ENCODE measurements at regions not wholly inside any gene's neighbourhood (a gene's known extent, or its start where the extent isn't known, plus 50 kb on each side); places are given as distances from the start of the nearest gene placed in this dataset.

DNA sequence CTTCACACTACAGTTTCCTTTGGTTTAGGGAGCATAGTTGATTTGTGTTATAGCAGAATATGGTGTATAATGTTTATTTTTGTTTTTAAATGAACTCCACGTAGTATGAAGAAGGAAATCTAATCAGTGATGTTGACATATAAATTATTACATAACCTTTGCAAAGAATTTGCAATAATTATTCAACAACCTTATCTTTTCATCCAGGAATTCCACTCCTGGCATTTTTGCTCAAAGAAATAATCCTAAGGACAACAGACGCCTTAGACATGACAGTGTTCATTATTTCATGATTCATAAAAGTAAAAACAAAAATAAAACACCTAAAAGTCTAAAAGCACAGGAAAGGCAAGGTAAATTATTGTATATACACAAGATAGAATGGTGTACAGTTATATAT, 229.2 kb downstream of the EPM2A start:
- no peaks in the 10 kb centered on the region for H3K4me1 ChIP-seq
- no peaks in the 10 kb centered on the region for H3K27me3 ChIP-seq
- no peak overlapping the region for H3K27ac ChIP-seq
- TF ChIP-seq POLR2A (IDR thresholded peaks at IDR 0.05) (no peak), POLR2AphosphoS5 (IDR thresholded peaks at IDR 0.05; ENCODE audit: insufficient read depth in 1 of 2, low read depth in 1 of 2) (no peak)
- TF ChIP-seq, protein P1, sequence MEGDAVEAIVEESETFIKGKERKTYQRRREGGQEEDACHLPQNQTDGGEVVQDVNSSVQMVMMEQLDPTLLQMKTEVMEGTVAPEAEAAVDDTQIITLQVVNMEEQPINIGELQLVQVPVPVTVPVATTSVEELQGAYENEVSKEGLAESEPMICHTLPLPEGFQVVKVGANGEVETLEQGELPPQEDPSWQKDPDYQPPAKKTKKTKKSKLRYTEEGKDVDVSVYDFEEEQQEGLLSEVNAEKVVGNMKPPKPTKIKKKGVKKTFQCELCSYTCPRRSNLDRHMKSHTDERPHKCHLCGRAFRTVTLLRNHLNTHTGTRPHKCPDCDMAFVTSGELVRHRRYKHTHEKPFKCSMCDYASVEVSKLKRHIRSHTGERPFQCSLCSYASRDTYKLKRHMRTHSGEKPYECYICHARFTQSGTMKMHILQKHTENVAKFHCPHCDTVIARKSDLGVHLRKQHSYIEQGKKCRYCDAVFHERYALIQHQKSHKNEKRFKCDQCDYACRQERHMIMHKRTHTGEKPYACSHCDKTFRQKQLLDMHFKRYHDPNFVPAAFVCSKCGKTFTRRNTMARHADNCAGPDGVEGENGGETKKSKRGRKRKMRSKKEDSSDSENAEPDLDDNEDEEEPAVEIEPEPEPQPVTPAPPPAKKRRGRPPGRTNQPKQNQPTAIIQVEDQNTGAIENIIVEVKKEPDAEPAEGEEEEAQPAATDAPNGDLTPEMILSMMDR (IDR thresholded peaks at IDR 0.05) = no peak
- intact Hi-C loops (cut with DNase I) = no loop called here
- no peak overlapping the region for H3K4me3 ChIP-seq
- H3K36me3 ChIP-seq = no peaks in the 10 kb centered on the region
- H3K9me3 ChIP-seq = peaks cover 5% of the 10 kb centered on the region
- no peak for DNase-seq (ENCODE audit: extremely low spot score in 2 of 2)

DNA sequence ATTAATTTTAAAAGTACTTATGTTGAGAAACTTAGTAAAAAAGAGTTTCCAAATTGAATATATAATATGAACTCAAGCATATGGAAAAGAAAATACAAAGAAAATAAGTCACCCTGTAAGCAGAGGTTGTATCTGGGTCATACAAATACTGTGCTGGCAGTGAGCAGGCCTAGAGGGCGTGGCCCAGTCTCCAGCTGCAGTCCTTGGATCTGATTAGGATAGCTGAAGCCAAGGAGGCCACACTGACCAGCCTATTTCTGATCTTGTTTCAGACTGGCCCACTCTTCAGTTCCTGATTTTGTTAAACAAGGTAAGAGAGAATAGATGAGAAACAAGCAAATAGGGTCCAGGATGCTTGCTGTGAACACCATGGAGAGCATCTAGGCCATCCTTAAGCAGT, 228.8 kb downstream of the EPM2A start:
- no peaks in the 10 kb centered on the region for H3K4me1 ChIP-seq
- intact Hi-C loops (cut with DNase I) = no loop called here
- no peak overlapping the region for H3K27ac ChIP-seq
- H3K4me3 ChIP-seq = no peak overlapping the region
- TF ChIP-seq POLR2A (IDR thresholded peaks at IDR 0.05) (no peak), POLR2AphosphoS5 (IDR thresholded peaks at IDR 0.05; ENCODE audit: insufficient read depth in 1 of 2, low read depth in 1 of 2) (no peak)
- TF ChIP-seq, protein P1 (IDR thresholded peaks at IDR 0.05) = no peak
- DNase-seq (ENCODE audit: extremely low spot score in 2 of 2) = no peak
- peaks cover 5% of the 10 kb centered on the region for H3K9me3 ChIP-seq
- no peaks in the 10 kb centered on the region for H3K36me3 ChIP-seq
- H3K27me3 ChIP-seq = no peaks in the 10 kb centered on the region

DNA sequence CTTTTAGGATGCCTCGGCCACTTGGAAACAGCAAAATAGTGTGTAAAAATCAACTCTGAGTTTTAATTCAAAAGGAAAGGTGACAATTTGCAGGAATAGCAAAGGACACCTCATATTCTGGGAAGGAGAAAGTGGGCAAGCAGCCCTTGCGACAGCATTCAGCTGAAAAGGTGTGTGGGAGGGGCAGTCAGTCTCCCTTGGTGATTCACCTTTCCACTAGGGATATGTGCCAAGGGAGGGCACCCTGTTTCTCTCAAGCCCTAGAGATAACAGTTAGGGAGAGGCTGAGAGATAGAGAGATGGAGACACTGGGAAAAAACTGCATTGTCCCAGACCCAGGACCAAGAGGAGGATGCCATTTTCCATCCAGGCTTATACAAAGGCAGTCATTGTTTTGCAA, 228.1 kb downstream of the EPM2A start:
- Histone ChIP-seq H3K36me3 (no peaks in the 10 kb centered on the region), H3K9me3 (peaks cover 5% of the 10 kb centered on the region), H3K4me1 (no peaks in the 10 kb centered on the region), H3K4me3 (no peak overlapping the region), H3K27ac (no peak overlapping the region), H3K27me3 (no peaks in the 10 kb centered on the region)
- no peak for TF ChIP-seq POLR2A (IDR thresholded peaks at IDR 0.05)
- intact Hi-C loops (cut with DNase I) = no loop called here
- DNase-seq (ENCODE audit: extremely low spot score in 2 of 2) = no peak

DNA sequence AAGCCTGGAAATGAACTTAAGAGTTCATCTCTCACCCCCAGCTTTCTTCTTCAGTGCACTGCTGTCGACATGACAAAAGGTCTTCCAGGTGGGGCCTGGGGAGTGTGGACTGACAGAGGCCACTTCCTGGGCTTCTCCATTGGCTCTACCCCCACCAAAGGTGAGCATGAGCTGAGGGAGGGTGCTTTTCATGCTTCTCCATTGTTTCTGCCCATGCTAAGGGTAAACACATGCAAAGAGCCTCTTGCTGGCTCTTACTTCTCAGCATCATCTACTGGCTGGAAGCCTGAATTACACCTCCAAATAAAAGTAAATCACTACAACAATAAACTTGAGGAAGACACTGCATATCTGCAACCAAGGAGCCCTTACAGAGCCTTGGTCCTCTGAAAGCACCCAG, 227.2 kb downstream of the EPM2A start:
- H3K4me1 ChIP-seq = no peaks in the 10 kb centered on the region
- TF ChIP-seq POLR2A (IDR thresholded peaks at IDR 0.05) (no peak), POLR2AphosphoS5 (IDR thresholded peaks at IDR 0.05; ENCODE audit: insufficient read depth in 1 of 2, low read depth in 1 of 2) (no peak)
- TF ChIP-seq, protein P1 (IDR thresholded peaks at IDR 0.05) = no peak
- DNase-seq (ENCODE audit: extremely low spot score in 2 of 2) = no peak
- no peak overlapping the region for H3K4me3 ChIP-seq
- H3K27ac ChIP-seq = no peak overlapping the region
- intact Hi-C loops (cut with DNase I) = no loop called here
- H3K36me3 ChIP-seq = no peaks in the 10 kb centered on the region
- H3K27me3 ChIP-seq = no peaks in the 10 kb centered on the region
- peaks cover 5% of the 10 kb centered on the region for H3K9me3 ChIP-seq

DNA sequence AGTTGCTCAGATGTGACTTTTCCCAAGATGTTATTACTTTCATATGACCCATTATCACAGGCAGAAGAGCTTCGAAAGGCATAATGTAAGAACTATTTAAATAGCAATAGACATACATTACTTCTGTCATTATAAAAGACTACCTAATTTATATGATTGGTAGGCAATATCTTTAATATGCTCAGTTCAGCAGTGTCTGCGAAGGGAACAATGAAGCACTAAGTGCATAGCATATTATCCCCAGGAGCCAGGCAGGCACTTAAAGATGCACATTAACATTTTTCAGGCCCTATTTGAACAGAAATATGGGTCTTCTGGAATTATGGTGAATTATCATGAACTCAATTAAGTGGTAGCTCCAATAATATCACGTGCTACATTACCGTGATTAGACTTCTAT, 217.8 kb downstream of the EPM2A start:
- Histone ChIP-seq H3K4me1 (no peaks in the 10 kb centered on the region), H3K27ac (no peak overlapping the region), H3K9me3 (no peaks in the 10 kb centered on the region), H3K36me3 (no peaks in the 10 kb centered on the region), H3K4me3 (no peak overlapping the region), H3K27me3 (no peaks in the 10 kb centered on the region)
- DNase-seq (ENCODE audit: extremely low spot score in 2 of 2) = no peak
- TF ChIP-seq POLR2AphosphoS5 (IDR thresholded peaks at IDR 0.05; ENCODE audit: insufficient read depth in 1 of 2, low read depth in 1 of 2) (no peak), POLR2A (IDR thresholded peaks at IDR 0.05) (no peak)
- TF ChIP-seq, protein P1 (IDR thresholded peaks at IDR 0.05) = no peak
- intact Hi-C loops (cut with DNase I) = no loop called here

DNA sequence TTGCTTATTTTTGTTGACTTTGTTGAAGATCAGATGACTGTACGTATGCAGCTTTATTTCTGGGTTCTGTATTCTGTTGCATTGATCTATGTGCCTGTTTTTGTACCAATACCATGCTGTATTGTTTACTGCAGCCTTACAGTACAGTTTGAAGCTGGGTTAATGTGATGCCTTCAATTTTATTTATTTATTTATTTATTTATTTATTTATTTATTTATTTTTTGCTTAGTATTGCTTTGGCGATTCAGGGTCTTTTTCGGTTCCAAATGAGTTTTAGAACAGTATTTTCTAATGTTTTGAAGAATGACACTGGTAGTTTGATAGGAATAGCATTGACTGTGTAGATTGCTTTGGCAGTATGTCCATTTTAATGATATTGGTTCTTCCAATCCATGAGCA, 210.3 kb downstream of the EPM2A start:
- H3K36me3 ChIP-seq = no peaks in the 10 kb centered on the region
- no peak for TF ChIP-seq POLR2AphosphoS5 (IDR thresholded peaks at IDR 0.05; ENCODE audit: insufficient read depth in 1 of 2, low read depth in 1 of 2)
- no peak for TF ChIP-seq POLR2A (IDR thresholded peaks at IDR 0.05)
- TF ChIP-seq, protein P1 (IDR thresholded peaks at IDR 0.05) = no peak
- intact Hi-C loops (cut with DNase I) = no loop called here

More for the DNA sequence above, 210.3 kb downstream of the EPM2A start:
- Histone ChIP-seq H3K27me3 (no peaks in the 10 kb centered on the region), H3K4me1 (no peaks in the 10 kb centered on the region), H3K9me3 (no peaks in the 10 kb centered on the region), H3K27ac (no peak overlapping the region), H3K4me3 (no peak overlapping the region)
- no peak for DNase-seq (ENCODE audit: extremely low spot score in 2 of 2)

All from vagina (tissue), 2 donors.